T-cell (primary cell): ENCODE measurements at regions not wholly inside any gene's neighbourhood (a gene's known extent, or its start where the extent isn't known, plus 50 kb on each side); places are given as distances from the start of the nearest gene placed in this dataset.

Experiments
- ATAC-seq, 4 experiments: fragments of 200-7000 bp in 3 of 4; fragments of 150-1000 bp in 1 of 4; cut with Tn5 transposase; replicated peaks in 1 of 4; 1 replicate in 3 of 4; 2 replicates in 1 of 4; pipeline ENCODE4 v1.10.0; 2021; ENCODE audit warnings: moderate library complexity in 3 of 4, mild to moderate bottlenecking in 2 of 4, moderate number of reproducible peaks in 1 of 4
- CTCF ChIA-PET, 2 donors: fragments of 300-600 bp; sonication (Branson Sonifier 250); formaldehyde crosslinking; loops; one replicate each; lab custom pipeline; 2022; ENCODE audit warnings: antibody characterized with exemption in 2 of 2; lab: Charles Lee
- POLR2A ChIA-PET, 2 donors: fragments of 300-600 bp; sonication (Branson Sonifier 250); formaldehyde crosslinking; loops; one replicate each; lab custom pipeline; 2022; ENCODE audit warnings: antibody characterized with exemption in 2 of 2; lab: Charles Lee
- DNase-seq, 35 experiments: peaks; one replicate each; pipeline versions ENCODE4 v3.0.0 to v3.0.0-alpha.2; 2013 to 2023
- H3K27ac ChIP-seq: one replicate; pipeline ENCODE4 v1.5.1; 2013; ENCODE audit warnings: low read length
- H3K27me3 ChIP-seq, 2 experiments: replicated peaks in 1 of 2; 1 replicate in 1 of 2; 2 replicates in 1 of 2; pipeline versions ENCODE4 v1.6.1 to v1.7.0; 2013; ENCODE audit warnings: low read length in 1 of 2, mixed read lengths in 1 of 2; ENCODE audit not compliant: control insufficient read depth in 2 of 2, insufficient read depth in 2 of 2; ENCODE audit errors: extremely low read depth in 1 of 2
- H3K36me3 ChIP-seq, 2 donors: 1 replicate in 1 of 2; 2 replicates in 1 of 2; pipeline versions ENCODE4 v1.6.1 to v1.7.0; 2013; ENCODE audit warnings: low read length in 1 of 2; ENCODE audit not compliant: control insufficient read depth in 2 of 2, insufficient read depth in 1 of 2; ENCODE audit errors: extremely low read depth in 1 of 2
- H3K4me1 ChIP-seq, 2 experiments: 1 replicate in 1 of 2; 2 replicates in 1 of 2; pipeline versions ENCODE4 v1.6.1 to v1.7.0; 2013; ENCODE audit warnings: low read length in 2 of 2, mixed read lengths in 1 of 2; ENCODE audit not compliant: insufficient read depth in 2 of 2, control insufficient read depth in 1 of 2; ENCODE audit errors: extremely low read depth in 1 of 2
- H3K4me3 ChIP-seq, 2 donors: 1 replicate in 1 of 2; 2 replicates in 1 of 2; pipeline versions ENCODE4 v1.5.1 to v1.7.0; 2013; ENCODE audit warnings: mild to moderate bottlenecking in 2 of 2, low read length in 1 of 2, moderate library complexity in 1 of 2; ENCODE audit not compliant: control insufficient read depth in 1 of 2; ENCODE audit errors: extremely low read depth in 1 of 2
- H3K9me3 ChIP-seq: 2 replicates; pipeline ENCODE4 v1.7.0; 2013
- H3K27ac Mint-ChIP-seq, 2 donors: one replicate each; pipeline ENCODE4 v1.8.0; 2020 to 2021; ENCODE audit warnings: mild to moderate bottlenecking in 2 of 2, mixed read lengths in 2 of 2
- H3K27me3 Mint-ChIP-seq, 2 donors: one replicate each; pipeline ENCODE4 v1.8.0; 2021 to 2022; ENCODE audit warnings: mixed read lengths in 2 of 2
- H3K36me3 Mint-ChIP-seq: one replicate; pipeline ENCODE4 v1.8.0; 2021; ENCODE audit warnings: mixed read lengths
- H3K4me1 Mint-ChIP-seq, 3 donors: one replicate each; pipeline ENCODE4 v1.8.0; 2020 to 2022; ENCODE audit warnings: mixed read lengths in 3 of 3, mild to moderate bottlenecking in 1 of 3
- H3K4me3 Mint-ChIP-seq, 3 donors: one replicate each; pipeline ENCODE4 v1.8.0; 2020 to 2022; ENCODE audit warnings: mild to moderate bottlenecking in 3 of 3, mixed read lengths in 3 of 3, moderate library complexity in 3 of 3
- H3K9me3 Mint-ChIP-seq, 3 donors: one replicate each; pipeline ENCODE4 v1.8.0; 2020 to 2022; ENCODE audit warnings: mixed read lengths in 3 of 3
- WGBS: methylation state at CpG from one replicate; pipeline ENCODE4 v1.1.5; 2013; ENCODE audit warnings: missing lambda C conversion rate; ENCODE audit not compliant: insufficient coverage; 5-methylcytosine and 5-hydroxymethylcytosine counted together

DNA sequence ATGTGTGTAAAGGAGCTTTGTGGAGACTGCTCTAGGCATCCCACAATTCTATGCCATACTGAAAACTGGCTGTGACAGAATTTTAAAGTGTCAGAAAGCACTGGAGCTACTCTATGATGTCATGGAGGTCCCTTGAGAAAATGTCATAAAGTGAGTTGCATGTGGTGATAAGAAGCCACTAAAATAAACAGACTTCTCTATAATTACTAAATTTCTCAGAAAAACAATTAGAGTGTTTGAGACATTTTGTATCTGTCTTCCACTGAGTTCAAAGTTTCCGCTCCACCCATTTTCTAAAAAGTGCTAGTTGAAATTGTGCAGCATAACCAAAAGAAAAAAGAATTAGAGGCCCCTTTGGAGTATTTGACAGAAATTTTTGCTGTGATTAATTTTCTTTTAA, 603.9 kb downstream of the KCNJ2 start:
- Mint-ChIP-seq H3K27ac (no peak overlapping the region), H3K4me1 (no peaks in the 10 kb centered on the region), H3K36me3 (no peaks in the 10 kb centered on the region), H3K9me3 (no peaks in the 10 kb centered on the region), H3K27me3 (no peaks in the 10 kb centered on the region), H3K4me3 (no peak overlapping the region)
- CTCF ChIA-PET = no interaction called here
- POLR2A ChIA-PET = no interaction called here
- WGBS = no CpG with 5 or more reads among the region's 1 CpG
- DNase-seq (no peak), ATAC-seq (no peak)
- no peaks in the 10 kb centered on the region for H3K27me3 ChIP-seq
- H3K9me3 ChIP-seq = no peaks in the 10 kb centered on the region
- H3K36me3 ChIP-seq = no peaks in the 10 kb centered on the region
- no peaks in the 10 kb centered on the region for H3K4me1 ChIP-seq
- H3K4me3 ChIP-seq = no peak overlapping the region
- H3K27ac ChIP-seq = no peak overlapping the region

DNA sequence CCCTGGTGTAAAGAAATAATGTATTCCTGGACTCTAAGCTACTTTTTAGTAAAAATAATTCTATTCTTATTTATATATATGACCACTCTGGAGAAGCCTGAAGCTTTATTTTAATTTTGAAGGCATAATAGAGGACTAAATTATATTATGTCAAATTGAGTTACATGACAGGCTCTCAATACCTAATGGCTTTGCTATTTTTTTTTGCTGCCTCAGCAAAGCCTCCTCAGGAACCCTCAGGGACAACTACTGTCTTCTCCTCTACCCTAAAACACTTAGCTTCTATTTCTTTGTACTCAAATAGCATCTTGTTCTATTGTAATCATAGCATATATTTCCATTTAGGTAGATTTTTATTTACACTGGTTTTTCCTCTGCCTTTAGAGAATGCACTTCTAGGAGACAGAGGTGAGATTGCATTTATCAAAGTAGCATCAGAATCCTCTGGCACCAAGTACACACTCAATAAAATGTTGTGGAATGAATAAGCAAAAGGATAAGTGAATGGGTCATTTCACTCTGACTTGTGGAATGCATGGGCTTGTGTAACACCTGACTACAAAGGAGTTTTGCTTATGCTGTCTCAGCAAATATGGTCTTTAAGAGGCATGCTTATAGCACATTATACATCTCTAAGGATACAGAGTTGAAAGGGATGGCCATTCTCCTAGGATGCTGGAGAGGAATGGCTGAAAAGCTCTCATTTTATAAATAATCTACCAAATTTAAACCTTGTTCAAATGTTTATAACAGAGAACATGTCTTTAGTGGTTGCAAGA, 605.2 kb downstream of the KCNJ2 start:
- no peaks in the 10 kb centered on the region for H3K9me3 Mint-ChIP-seq
- H3K36me3 Mint-ChIP-seq = no peaks in the 10 kb centered on the region
- Histone ChIP-seq H3K4me3 (no peak overlapping the region), H3K36me3 (no peaks in the 10 kb centered on the region), H3K9me3 (no peaks in the 10 kb centered on the region), H3K4me1 (no peaks in the 10 kb centered on the region), H3K27ac (no peak overlapping the region), H3K27me3 (no peaks in the 10 kb centered on the region)
- DNase-seq (no peak), ATAC-seq (no peak)
- POLR2A ChIA-PET = interaction anchor here in 1 of 2 donors (0.6 kb wide), 1 partner anchor 105 kb away, joined by 3 read pairs; no protein-coding TSS in a partner anchor
- H3K4me3 Mint-ChIP-seq = no peak overlapping the region
- no peak overlapping the region for H3K27ac Mint-ChIP-seq
- CTCF ChIA-PET = no interaction called here
- H3K4me1 Mint-ChIP-seq = no peaks in the 10 kb centered on the region
- no peaks in the 10 kb centered on the region for H3K27me3 Mint-ChIP-seq

DNA sequence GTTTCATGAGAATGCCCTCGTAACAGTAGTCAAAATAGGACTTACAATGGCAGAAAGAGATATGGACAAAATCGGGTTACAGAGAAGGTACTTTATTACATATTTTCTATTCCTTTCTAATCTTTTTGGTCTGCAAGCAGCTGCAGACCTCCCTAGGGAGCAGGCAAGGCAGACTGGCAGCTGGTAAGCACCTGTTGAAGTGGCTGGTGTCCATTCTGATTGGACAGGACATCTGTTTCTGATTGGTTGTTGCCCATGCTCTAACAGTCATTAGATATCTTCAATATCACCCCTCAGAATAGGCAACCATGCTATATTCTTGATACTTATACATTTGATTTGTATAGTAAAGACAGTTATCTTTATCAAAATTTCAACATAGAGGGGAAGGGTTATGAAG, 606.3 kb downstream of the KCNJ2 start:
- Mint-ChIP-seq H3K9me3 (peaks cover 0 to 3% (median 0%) of the 10 kb centered on the region in 3 donors), H3K4me3 (no peak overlapping the region), H3K27me3 (no peaks in the 10 kb centered on the region), H3K27ac (no peak overlapping the region), H3K4me1 (no peaks in the 10 kb centered on the region), H3K36me3 (no peaks in the 10 kb centered on the region)
- no peak for ATAC-seq
- Histone ChIP-seq H3K36me3 (no peaks in the 10 kb centered on the region), H3K9me3 (no peaks in the 10 kb centered on the region), H3K27ac (no peak overlapping the region), H3K4me3 (no peak overlapping the region), H3K27me3 (no peaks in the 10 kb centered on the region), H3K4me1 (no peaks in the 10 kb centered on the region)
- ChIA-PET CTCF (no interaction called here), POLR2A (no interaction called here)
- DNase-seq = no peak
- WGBS = no CpG with 5 or more reads among the region's 2 CpGs

DNA sequence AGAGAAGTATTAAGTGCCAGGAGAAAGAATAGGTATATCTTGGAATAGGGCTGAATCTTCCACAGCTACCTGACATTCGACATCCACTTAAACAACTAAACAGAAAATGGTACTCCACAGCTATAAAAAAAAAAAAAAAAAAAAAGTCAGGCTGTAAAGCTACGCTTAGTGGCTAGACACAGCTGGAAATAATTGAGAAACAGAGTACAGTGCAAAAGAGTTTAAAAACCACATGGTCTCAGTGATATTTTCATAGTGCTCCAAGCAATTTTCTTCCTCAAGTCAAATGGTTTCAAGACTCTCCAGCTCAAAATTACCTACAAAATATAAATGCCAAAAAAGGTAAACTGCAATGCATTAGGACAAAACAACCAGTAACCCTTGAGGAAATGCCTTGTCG, 607.1 kb downstream of the KCNJ2 start:
- H3K9me3 ChIP-seq = no peaks in the 10 kb centered on the region
- Mint-ChIP-seq H3K4me1 (no peaks in the 10 kb centered on the region), H3K4me3 (no peak overlapping the region), H3K27ac (no peak overlapping the region), H3K9me3 (peaks cover 0 to 3% (median 0%) of the 10 kb centered on the region in 3 donors), H3K27me3 (no peaks in the 10 kb centered on the region), H3K36me3 (no peaks in the 10 kb centered on the region)
- no peaks in the 10 kb centered on the region for H3K27me3 ChIP-seq
- WGBS = 100% methylated on average over 1 of the region's 3 CpGs
- DNase-seq (no peak), ATAC-seq (no peak)
- no peak overlapping the region for H3K27ac ChIP-seq
- H3K4me1 ChIP-seq = no peaks in the 10 kb centered on the region
- CTCF ChIA-PET = no interaction called here
- POLR2A ChIA-PET = interaction anchor here in 1 of 2 donors (0.7 kb wide), 1 partner anchor 202 kb away, joined by 4 read pairs; no protein-coding TSS in a partner anchor
- no peak overlapping the region for H3K4me3 ChIP-seq
- no peaks in the 10 kb centered on the region for H3K36me3 ChIP-seq

DNA sequence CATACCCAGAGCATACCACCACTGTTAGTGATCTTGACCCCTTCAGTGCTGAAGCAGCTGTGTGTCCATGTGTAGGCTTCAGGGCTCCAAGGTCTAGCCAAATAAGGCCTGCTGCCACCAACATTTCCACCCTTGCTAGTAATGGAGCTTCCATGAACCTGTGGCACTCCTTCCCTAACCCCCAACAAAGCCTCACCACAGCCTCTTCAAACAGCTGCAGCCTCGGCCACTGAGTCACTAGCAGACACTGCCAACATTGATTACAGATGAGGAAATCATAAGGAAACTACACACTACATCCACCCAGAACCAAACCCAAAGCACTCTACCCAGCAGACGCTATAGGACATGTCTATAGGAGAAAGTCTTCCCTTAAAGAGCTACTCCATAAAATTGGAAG, 610.7 kb downstream of the KCNJ2 start:
- Histone ChIP-seq H3K27ac (no peak overlapping the region), H3K4me3 (no peak overlapping the region), H3K36me3 (no peaks in the 10 kb centered on the region), H3K27me3 (no peaks in the 10 kb centered on the region), H3K9me3 (no peaks in the 10 kb centered on the region), H3K4me1 (no peaks in the 10 kb centered on the region)
- H3K9me3 Mint-ChIP-seq = peaks cover 0 to 3% (median 0%) of the 10 kb centered on the region in 3 donors
- H3K4me1 Mint-ChIP-seq = no peaks in the 10 kb centered on the region
- no peaks in the 10 kb centered on the region for H3K27me3 Mint-ChIP-seq
- no peaks in the 10 kb centered on the region for H3K36me3 Mint-ChIP-seq
- H3K4me3 Mint-ChIP-seq = no peak overlapping the region
- no peak overlapping the region for H3K27ac Mint-ChIP-seq
- ChIA-PET CTCF (no interaction called here), POLR2A (no interaction called here)
- ATAC-seq (no peak), DNase-seq (no peak)
- 50% methylated on average over 1 of the region's 2 CpGs for WGBS

DNA sequence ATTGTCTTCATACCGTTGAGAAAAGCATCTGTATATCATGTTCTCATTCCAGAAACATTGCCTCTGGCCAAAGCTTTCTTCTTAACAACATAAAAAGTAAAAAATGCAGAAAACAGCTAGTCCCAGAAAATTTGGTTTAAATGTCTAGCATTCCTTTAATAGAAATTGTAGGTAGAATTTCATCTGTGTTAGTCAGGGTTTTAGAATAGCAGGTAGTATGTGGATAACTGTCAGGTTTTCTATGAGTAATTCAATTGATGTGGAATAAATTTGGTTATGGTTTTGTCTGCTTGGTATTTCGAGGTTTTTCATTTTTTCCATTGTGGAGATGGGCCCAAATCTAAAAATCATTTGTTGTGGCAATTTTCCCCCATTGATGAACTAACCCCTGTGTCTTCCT, 616.7 kb downstream of the KCNJ2 start:
- DNase-seq (no peak), ATAC-seq (no peak)
- no peaks in the 10 kb centered on the region for H3K36me3 ChIP-seq
- no peak overlapping the region for H3K4me3 ChIP-seq
- no peak overlapping the region for H3K4me3 Mint-ChIP-seq
- no CpG with 5 or more reads among the region's 2 CpGs for WGBS
- no peaks in the 10 kb centered on the region for H3K4me1 ChIP-seq
- H3K9me3 Mint-ChIP-seq = peaks cover 2 to 8% (median 5%) of the 10 kb centered on the region in 3 donors
- H3K27me3 ChIP-seq = no peaks in the 10 kb centered on the region
- no peaks in the 10 kb centered on the region for H3K9me3 ChIP-seq
- no peak overlapping the region for H3K27ac Mint-ChIP-seq
- no peaks in the 10 kb centered on the region for H3K36me3 Mint-ChIP-seq
- CTCF ChIA-PET = no interaction called here
- H3K27me3 Mint-ChIP-seq = no peaks in the 10 kb centered on the region
- H3K27ac ChIP-seq = no peak overlapping the region
- H3K4me1 Mint-ChIP-seq = no peaks in the 10 kb centered on the region
- POLR2A ChIA-PET = no interaction called here
